OCI-LY3 (cell line): ENCODE measurements at regions not wholly inside any gene's neighbourhood (a gene's known extent, or its start where the extent isn't known, plus 50 kb on each side); places are given as distances from the start of the nearest gene placed in this dataset.

Source experiments
- EZH2phosphoT487 ChIP-seq: fragments of 200-600 bp; shearing (Covaris generic); IDR thresholded peaks from 2 replicates; pipeline ENCODE4 v1.6.1; 2018; ENCODE audit warnings: antibody characterized with exemption, mixed run types, low read depth
- TF ChIP-seq, protein P1 (sequence below): fragments of 200-600, 300-600 bp; sonication (generic); IDR thresholded peaks from 2 replicates; pipeline ENCODE4 v1.5.1; 2014; ENCODE audit warnings: antibody characterized with exemption, low read length, low read depth

DNA sequence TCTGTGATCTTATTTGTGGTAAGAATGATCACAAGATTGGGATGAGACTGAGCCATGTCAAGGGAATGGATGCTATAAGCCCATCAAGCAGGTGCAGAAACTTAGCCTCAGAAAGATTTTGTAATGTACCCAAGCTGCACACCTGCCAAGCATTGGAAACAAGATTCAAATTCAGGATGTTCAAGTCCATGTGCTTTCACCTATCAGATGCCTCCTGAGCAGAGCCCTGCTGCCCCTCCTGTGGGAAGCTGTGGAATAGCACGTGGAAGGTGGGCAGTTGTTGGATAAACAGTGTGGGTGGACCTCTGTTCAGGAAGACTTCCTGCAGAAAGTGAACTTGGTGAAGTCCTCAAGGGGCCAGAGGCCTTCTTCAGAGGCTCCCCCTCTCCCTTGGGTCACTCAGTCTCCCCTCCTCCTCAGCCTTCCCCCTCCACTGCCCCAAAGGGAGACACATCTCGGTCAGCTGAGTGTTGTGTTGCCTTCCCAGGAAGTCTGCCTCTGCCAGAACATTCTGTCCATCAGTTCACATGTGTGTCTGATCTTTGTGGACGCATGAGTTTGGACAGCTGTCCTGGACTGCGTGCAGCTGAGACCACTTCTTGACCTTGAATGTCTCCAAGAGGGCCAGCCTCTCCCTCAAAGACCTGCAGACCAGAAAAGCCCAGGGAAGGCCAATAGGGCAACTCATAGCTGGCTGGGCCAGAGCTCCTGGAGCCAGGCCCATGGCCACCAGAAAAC is 186.1 kb downstream of the INHBB start:
- TF ChIP-seq EZH2phosphoT487, result no peak
- TF ChIP-seq, protein P1, sequence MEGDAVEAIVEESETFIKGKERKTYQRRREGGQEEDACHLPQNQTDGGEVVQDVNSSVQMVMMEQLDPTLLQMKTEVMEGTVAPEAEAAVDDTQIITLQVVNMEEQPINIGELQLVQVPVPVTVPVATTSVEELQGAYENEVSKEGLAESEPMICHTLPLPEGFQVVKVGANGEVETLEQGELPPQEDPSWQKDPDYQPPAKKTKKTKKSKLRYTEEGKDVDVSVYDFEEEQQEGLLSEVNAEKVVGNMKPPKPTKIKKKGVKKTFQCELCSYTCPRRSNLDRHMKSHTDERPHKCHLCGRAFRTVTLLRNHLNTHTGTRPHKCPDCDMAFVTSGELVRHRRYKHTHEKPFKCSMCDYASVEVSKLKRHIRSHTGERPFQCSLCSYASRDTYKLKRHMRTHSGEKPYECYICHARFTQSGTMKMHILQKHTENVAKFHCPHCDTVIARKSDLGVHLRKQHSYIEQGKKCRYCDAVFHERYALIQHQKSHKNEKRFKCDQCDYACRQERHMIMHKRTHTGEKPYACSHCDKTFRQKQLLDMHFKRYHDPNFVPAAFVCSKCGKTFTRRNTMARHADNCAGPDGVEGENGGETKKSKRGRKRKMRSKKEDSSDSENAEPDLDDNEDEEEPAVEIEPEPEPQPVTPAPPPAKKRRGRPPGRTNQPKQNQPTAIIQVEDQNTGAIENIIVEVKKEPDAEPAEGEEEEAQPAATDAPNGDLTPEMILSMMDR, result no peak
